ENCODE measurements at regions not wholly inside any gene's neighbourhood (a gene's known extent, or its start where the extent isn't known, plus 50 kb on each side); places are given as distances from the start of the nearest gene placed in this dataset.
"Not testable (repeated sequence)": the region's sequence is repeated elsewhere in the genome, so short reads cannot be mapped to it uniquely, and the experiment has no call there.

DNA sequence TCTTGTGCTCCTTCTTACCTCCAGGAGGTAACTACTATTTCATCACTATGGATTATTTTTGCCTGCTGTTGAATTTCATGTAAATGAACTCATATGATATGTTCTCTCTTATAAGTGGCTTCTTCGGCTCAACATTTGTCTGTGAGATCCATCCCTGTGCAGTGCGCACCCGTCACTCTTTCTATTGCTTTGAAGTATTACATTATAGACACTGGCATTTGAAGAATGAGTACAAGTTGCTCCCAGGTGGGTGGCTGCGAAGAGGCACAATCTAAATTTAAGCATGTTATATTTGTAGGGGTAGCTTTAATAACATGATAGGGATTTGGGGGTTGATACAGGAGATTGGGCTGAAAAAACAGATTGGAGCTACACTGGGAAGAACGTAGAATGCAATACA, 809.7 kb downstream of the CCSER2 start:
- TF ChIP-seq, protein P1, sequence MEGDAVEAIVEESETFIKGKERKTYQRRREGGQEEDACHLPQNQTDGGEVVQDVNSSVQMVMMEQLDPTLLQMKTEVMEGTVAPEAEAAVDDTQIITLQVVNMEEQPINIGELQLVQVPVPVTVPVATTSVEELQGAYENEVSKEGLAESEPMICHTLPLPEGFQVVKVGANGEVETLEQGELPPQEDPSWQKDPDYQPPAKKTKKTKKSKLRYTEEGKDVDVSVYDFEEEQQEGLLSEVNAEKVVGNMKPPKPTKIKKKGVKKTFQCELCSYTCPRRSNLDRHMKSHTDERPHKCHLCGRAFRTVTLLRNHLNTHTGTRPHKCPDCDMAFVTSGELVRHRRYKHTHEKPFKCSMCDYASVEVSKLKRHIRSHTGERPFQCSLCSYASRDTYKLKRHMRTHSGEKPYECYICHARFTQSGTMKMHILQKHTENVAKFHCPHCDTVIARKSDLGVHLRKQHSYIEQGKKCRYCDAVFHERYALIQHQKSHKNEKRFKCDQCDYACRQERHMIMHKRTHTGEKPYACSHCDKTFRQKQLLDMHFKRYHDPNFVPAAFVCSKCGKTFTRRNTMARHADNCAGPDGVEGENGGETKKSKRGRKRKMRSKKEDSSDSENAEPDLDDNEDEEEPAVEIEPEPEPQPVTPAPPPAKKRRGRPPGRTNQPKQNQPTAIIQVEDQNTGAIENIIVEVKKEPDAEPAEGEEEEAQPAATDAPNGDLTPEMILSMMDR (IDR thresholded peaks at IDR 0.05; ENCODE audit: low read depth, low read length, missing control alignments) = no peak
- no peak for DNase-seq (ENCODE audit: extremely low read depth, low read depth)
- no peak overlapping the region for H3K4me3 ChIP-seq (replicated peaks; ENCODE audit: low read depth, low read length)

DNA sequence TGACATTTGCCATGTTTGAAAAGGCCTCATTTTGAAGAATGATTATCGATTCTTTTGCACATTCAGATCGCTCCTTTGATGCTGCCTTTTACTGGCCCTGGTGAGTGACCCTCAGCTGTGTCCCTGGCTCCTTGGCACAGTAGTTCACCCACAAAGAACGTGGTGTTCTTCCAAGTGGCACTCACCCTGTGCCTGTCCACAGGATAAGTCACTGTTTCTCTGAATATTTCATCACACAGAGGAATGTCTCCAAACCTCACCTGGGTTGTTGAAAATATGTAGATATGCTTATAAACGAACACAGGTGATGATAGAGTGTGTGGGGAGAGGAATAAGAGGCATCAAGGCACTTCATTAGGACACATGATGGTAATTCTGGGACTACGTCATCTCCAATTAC, 810.7 kb downstream of the CCSER2 start:
- TF ChIP-seq, protein P1 (IDR thresholded peaks at IDR 0.05; ENCODE audit: low read depth, low read length, missing control alignments) = no peak
- no peak overlapping the region for H3K4me3 ChIP-seq (replicated peaks; ENCODE audit: low read depth, low read length)
- DNase-seq (ENCODE audit: extremely low read depth, low read depth) = no peak

DNA sequence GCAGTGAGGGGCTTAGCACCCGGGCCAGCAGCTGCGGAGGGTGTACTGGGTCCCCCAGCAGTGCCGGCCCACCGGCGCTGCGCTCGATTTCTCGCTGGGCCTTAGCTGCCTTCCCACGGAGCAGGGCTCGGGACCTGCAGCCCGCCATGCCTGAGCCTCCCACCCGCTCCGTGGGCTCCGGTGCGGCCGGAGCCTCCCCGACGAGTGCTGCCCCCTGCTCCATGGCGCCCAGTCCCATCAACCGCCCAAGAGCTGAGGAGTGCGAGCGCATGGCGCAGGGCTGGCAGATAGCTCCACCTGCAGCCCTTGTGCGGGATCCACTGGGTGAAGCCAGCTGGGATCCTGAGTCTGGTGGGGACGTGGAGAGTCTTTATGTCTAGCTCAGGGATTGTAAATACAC, 813.1 kb downstream of the CCSER2 start:
- H3K4me3 ChIP-seq (replicated peaks; ENCODE audit: low read depth, low read length) = not testable (repeated sequence)

DNA sequence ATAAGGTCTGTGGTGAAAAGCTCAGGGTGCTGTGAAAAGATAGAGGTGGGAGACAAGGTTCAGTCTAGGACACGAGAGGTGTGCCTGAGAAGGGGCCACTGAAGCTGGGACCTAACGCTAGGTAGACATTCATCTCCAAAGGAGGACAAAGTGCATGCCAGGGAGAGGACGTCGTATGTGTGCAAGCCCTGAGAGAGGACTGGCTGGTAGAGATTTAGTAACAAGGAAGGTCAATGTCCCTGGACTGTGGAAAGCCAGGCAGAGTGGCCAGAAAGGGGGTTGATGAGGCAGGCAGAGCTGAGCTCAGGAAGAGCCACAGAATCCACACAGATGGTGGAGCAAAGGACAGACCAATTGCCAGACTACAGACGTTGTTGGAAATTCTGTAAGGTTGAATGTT, 817.6 kb downstream of the CCSER2 start:
- H3K4me3 ChIP-seq (replicated peaks; ENCODE audit: low read depth, low read length) = no peak overlapping the region
- TF ChIP-seq, protein P1 (IDR thresholded peaks at IDR 0.05; ENCODE audit: low read depth, low read length, missing control alignments) = no peak
- DNase-seq (ENCODE audit: extremely low read depth, low read depth) = no peak

More for the DNA sequence above, 813.1 kb downstream of the CCSER2 start:
- not testable (repeated sequence) for DNase-seq (ENCODE audit: extremely low read depth, low read depth)

DNA sequence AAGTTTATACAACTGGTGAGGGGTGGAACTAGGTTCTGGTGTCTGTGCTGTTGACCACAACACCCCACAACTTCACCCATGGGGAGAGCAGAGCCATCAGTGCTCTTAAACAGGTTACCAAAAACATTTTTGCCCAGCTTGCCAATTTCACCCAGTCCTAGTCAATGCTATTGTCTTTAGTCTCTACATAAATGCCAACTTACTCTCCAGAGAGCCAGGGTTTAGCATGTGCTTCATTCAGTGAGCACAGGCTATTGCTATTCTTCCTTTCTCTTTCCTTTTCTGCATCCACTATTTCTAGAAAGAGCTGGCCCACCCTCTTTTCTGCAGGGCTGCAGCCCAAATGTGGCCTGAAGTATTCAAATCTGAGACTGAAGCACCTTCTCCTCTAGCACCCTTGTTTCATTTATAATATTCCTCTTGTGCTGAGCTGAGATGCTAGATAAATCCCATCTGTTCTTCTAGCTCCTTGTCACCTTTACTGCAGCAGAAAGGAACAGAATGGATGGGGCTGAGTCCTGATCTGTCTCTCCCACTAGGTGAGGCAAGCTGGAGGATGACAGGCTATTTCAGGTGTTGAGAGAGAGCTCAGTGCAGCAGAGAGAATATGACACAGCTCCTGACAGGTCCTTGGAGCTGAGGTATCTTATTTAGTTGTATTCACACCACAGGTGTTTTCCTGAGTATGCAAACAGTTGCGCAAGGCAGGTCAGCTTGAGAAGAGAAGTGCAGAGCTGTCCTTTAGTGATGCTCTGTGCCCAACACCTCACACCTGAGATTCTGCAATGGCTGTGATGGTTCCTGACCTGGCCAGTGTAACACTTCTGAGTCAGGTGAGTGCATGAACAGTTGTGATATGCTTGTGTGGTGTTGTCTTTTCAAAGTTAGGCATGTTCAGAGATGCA, 819.2 kb downstream of the CCSER2 start:
- no peak overlapping the region for H3K4me3 ChIP-seq (replicated peaks; ENCODE audit: low read depth, low read length)

DNA sequence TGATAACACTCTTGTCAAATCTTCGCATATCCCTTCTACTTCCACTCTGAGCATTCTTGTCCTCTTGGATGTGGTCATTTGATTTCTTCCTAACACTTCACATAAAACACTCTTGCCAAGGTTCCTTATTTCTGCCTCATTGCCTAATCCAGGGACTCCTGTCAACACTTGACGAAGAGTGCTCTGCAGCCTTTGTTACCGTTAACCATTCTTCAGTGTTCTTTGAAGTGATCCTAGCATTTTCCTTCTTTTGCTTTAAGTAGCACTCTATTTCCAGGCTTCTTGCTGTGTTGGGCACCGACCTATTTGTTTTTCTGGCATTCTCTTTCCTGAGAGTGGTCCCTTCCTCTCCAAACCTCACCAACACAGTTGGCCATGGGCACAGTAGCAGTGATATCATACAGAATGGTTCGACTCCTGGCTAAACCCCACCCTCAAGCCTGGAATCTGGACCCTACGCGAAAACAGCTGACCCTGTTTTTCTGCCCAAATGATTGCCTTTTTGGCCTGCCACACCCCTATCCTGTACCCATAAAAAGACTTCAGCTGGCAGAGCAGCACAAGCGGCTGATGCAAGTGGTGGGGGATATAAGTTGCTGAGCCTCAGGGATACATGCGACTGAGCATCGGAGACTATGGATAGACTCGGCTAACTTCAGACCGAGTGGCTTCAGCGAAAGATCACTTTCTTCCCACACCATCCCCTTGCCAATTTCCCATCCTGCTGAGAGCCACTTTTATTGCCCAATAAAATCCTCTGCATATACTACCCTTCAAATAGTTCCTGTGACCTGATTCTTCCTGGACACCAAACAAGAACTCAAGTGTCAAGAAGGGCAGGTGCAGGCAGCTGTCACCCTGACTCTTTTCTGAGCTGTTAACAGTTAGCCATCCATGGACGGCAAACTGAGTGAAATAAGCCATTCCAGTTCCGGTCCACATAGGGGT, 820.6 kb downstream of the CCSER2 start:
- DNase-seq (ENCODE audit: extremely low read depth, low read depth) = no peak
- no peak overlapping the region for H3K4me3 ChIP-seq (replicated peaks; ENCODE audit: low read depth, low read length)
- TF ChIP-seq, protein P1 (IDR thresholded peaks at IDR 0.05; ENCODE audit: low read depth, low read length, missing control alignments) = no peak

More for the DNA sequence above, 819.2 kb downstream of the CCSER2 start:
- DNase-seq (ENCODE audit: extremely low read depth, low read depth) = no peak
- TF ChIP-seq, protein P1 (IDR thresholded peaks at IDR 0.05; ENCODE audit: low read depth, low read length, missing control alignments) = no peak

DNA sequence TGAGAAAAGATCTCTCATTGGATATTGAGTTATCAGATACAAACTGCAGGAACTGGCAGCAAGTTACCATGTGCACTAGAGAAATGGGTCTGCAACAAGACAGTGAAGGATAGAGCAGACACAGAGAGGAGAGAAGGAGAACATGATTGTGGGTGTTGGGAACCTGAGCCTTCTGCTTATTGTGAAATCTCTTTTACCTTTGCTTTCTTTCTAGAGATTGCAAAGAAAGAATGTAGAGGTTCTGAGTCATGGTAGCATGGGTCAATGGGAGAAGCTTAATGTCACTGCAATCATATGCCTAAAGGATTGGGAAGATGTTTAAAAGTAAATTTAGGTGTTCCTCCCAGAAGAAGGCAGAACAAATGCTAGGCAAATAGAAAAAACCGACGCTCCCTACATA, 821.4 kb downstream of the CCSER2 start:
- DNase-seq (ENCODE audit: extremely low read depth, low read depth) = no peak
- H3K4me3 ChIP-seq (replicated peaks; ENCODE audit: low read depth, low read length) = no peak overlapping the region
- TF ChIP-seq, protein P1 (IDR thresholded peaks at IDR 0.05; ENCODE audit: low read depth, low read length, missing control alignments) = no peak

Data from HFF-Myc (cell line).